ENCODE measurements at regions not wholly inside any gene's neighbourhood (a gene's known extent, or its start where the extent isn't known, plus 50 kb on each side); places are given as distances from the start of the nearest gene placed in this dataset.

DNA sequence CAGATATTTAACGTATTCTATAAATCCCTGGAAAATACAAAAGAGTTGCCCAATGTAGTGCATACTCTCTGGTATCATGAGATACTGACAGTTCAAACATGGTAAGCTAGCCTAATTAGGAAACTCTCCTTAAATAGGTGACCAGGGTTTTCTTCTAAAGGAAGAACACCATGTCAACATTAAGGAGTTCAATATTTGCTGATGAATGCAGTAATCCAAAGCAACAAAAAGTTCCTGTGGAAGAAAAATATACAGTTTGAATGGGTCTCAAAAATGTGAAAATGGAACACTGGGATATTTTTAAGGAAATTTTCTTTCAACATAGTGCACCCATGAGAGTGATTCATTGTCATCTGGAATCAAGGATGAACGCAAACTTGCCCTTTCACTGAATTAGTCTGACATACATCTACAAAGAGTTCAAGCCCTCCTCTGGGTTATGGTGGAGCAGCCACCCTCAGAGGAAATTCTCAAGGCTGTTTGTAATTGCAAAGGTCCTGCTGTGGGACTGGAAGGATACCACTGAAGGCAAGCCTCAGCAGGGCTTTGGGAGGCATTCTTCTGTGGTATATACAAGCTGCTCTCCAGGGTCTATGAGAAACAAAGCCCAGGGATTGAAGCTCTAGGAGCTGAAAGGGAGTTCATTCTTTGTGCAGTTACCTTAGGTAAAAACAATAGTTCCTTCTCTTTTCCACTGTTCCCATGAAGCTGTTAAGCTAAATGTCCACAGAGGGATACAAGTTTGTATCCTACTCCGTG, 700.3 kb downstream of the TUSC7 start:
- TF ChIP-seq POLR2A (IDR thresholded peaks at IDR 0.05; ENCODE audit: low read length) (no peak), GATA1 (IDR thresholded peaks at IDR 0.05; ENCODE audit: low read depth, low read length) (no peak)
